OCI-M1 (cell line): ENCODE measurements at regions not wholly inside any gene's neighbourhood (a gene's known extent, or its start where the extent isn't known, plus 50 kb on each side); places are given as distances from the start of the nearest gene placed in this dataset.
A peak's percentile ranks its signal among the peaks of the same experiment; 100 is the strongest.

Experiments used
- DNase-seq: peaks from one replicate; lab custom pipeline; 2025; lab: John Stamatoyannopoulos, UW

DNA sequence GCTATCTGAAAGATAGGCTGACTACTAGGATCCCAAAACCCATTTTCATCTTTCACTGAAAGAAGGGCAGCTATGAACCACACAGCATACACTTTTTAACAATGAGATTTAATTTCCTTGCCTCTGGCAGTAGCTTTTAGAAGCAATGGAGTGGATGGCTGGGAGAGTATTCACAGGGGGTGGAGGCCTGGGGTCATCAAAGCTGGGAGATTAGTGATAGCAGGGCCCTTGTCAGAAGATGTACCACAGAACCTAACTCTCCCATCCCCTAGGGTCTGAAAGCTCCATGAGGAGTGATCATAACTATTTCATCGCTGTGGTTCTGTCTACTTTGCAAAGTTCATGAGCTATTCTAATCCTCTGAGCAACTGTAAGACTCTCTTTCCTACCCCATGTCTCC lies 332.2 kb downstream of the PRELID2 start:
- DNase-seq: no peak

DNA sequence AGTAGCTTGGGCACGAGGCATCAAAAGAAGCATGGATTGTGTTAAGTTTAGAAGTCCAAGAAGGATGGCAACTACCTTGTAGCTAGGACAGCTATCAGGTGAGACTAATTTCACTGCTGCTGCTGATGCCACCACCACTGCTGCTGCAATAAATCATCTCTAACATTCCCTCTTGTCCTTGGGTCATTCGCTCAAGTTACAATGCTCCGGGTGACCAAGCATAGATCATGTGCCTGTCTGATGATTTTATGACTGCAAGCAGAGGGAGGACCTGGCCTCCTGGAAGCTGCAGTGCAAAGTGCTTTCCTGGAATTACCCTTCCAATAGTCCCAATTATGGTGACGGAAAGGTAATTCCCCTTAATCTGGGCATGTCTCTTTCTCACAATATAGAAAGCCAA lies 334.4 kb downstream of the PRELID2 start:
- no peak for DNase-seq

DNA sequence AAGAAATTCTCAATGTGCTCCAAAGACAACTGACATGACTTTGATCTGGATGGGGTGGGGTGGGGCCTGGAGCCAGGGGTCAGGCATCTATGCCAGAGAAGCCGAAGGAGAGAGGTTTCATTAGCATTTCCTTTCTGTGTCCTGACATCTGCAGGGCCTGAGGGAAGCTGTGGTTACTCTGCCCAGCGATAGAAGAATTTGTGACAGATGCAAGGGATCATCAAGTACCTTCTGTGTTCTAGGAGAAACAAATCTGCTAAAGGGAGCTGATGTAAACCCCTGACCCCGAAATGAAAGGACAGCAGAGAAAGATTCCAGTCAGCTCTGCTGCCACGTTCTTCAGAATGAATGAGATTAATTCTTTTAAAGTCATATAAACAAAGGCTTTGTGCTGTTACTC lies 335.7 kb downstream of the PRELID2 start:
- no peak for DNase-seq

DNA sequence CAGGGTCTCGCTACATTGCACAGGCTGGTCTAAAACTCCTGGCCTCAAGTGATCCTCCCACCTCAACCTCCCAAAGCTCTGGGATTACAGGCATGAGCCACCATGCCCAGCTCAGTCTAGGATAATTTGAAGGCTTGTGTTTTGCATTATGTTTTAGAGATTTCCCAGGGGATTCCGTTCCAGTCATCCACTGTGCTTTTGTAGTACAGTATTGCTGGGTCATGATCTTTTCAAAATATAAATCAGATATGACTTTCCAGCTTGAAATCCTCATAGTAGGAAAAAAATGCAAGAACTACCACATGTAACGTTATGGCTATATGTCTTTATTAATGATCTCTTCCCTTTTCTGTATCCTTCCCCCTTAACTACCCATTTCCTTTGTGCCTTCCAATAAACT lies 338.1 kb downstream of the PRELID2 start:
- no peak for DNase-seq

DNA sequence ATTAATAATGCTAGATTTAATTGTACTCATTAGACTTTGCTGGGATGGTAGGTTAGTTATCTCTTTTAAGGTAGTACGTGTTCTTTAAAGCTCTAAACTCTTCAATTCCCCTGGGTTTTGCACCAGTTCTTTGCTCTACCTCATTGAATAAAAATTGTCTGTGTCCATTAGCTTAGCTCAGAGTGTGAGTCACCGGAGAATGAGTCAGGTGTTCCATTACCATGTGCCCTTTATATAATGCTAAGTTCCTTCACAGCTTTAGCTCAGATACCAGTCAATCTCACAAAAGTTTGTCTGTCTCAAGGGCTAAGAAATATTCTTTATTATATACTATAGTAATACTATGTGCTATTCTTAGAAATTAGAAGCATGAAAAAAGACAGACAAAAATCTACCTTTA lies 339.4 kb downstream of the PRELID2 start:
- peak; percentile 57 for DNase-seq

DNA sequence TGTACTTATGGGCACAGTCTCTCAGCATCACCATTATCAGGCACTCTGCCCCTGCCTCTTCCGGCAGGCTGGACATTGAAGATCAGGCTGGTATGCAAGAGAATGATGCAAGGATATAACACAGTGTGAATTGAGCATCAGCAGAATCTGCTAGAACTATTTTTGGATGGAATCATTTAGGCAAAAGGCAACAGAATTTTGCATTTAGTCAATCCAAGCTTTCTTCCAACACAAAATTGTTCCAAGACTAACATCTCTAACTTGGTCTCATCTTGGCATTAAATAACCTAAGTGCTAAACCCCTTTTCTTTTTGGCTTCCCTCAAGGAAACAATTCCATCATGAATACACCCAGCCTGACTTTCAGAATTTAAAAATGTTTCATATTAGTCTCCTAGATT lies 339.9 kb downstream of the PRELID2 start:
- DNase-seq: no peak

DNA sequence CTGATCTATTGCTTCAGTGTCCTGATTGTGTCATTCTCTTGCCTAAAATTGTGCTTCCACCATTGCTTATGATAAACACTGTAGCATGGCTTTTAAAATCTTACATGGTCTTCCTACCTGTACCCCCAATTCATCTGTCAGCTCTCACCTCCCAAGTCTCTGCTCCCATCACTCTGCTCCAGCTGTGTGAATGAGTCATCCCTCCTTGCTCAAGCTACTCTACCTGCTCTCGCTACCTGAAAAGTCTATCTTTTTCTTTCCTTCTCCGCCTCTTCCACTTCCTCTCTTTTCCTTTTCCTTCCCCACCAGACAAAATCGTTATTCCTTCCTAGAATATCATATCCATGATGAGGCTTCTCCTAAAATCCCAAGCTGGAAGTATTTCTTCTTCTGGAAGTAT lies 341.7 kb downstream of the PRELID2 start:
- DNase-seq: no peak

DNA sequence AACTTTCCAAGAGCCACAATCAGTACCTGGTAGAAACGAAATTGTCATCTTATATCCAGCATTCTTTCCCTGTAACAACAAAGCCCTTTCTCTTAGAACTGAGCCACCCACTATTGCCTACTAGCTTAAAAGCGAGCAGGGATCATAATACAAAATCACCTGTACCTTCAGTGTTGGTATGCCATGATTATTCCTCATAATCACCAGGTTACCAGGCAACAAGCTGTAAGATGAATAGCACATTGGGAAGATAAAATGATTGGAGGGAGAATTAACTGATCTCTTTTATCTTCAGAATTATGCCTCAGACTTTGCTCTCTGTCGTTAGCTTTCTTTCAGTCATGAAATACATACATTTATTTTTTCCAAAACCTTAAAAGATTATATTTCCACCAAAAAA lies 345.6 kb downstream of the PRELID2 start:
- no peak for DNase-seq

DNA sequence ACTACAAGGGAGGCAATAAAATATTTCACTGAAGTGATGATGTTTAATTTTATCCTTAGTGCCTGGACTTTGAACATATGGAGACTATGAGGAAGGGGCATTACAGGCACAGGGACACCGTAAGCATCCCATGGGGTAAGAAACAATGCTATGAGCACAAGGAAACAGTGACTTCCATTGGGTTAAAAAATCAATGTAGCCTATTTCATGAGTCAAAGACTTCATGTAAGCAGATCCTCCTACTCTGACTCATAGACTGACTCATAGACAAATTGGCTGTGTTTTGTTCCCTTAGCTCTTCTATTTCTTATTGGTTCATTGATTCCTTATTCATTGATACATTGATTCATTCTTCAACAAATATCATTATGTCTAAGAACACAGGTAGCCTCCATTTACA lies 351.0 kb downstream of the PRELID2 start:
- DNase-seq: no peak

DNA sequence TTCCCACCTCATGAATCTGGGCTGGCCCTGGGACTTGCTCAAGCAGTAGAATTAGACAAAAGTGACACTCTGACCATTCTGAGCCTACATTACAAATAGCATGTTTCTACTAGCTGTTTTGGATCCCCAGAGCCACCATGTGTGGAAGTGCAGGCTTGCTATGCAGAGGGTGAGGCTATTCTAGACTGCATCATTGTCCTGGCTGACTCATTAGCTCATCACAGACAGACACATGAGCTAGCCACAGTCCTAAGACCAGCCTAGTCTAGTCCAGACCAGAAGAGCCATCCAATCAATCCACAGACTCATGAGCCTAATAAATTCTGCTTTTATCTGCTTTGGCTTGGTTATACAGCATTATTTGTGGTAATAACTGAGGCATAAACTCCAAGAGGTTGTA lies 351.9 kb downstream of the PRELID2 start:
- no peak for DNase-seq

DNA sequence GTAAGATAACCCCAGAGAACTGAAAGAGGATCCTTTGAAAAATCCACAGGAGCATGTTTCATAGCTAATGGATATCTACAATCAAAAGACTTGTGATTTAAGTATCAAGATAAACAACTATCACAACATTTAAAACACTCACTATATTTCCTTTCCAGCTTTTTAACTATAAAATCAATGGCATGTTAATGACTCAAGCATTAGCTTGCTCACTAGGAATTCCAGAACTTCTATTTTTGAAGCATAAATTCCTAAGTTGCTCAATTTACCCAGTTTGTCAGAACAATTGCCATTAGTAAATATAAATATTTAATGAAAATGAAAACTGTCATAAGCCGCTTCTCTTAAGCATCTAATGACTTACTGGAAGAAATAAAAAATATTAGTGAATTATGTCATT lies 355.3 kb downstream of the PRELID2 start:
- DNase-seq: no peak

DNA sequence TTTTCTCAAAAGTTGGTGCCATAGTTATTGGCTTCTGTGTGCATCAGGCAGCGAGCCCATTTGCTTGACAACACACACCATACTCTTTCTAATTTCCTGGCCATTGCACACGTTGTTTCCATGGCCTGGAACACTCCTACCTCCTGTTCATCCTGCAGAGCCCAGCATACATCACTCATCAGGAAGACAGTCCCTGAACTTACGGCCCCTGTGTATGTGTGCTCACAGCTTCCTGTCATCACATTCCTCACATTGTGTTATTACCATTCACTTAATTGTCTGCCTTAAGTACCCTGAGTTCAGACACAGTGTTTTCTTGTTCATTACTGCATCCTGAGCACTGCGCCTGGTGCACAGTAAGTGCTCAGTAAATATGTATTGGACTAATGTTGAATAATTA lies 355.9 kb downstream of the PRELID2 start:
- DNase-seq: no peak

DNA sequence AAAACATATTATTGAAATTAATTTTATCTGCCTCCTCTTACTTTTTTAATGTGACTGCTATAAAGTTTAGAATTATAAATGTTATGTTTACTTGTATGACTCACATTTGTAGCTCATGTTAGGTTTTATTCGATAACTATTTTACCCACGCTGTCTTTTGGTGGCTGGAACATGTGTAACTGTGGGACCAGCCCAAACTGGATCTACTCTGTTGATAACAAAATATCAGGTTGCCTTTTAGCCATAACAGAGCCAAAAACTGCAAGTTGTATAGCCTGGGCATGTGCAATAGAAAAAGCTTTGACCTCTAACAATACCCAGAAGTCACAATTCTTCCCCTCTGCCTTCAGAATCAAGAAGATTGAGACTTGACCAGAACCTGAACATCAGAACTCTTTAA lies 356.5 kb downstream of the PRELID2 start:
- no peak for DNase-seq

DNA sequence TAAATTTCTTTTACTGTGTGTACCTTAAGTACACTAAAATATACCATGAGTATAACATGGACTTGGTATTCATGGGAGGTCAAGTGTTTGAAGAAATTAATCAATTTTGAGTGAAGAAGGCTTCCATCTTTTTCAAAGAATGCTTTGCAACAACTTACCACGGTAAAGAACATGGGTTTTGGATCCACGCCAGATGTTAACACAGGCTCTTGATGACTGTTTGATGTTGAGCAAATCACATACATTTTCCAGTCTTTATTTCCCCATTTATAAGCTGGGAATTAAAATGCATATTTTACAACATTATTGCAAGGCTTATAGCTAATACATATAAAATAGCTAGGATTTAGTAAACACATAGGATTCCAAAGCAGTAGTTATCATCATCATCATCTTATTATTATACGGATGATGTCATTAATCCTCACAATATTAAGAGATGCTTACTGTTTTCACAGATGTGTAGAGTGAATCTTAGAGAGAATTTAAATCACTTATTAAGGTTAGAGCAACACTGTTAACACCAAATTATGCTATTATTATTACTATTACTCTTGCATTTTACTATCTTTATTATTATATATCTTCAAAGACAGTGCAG lies 362.0 kb downstream of the PRELID2 start:
- peak; percentile 44 for DNase-seq

DNA sequence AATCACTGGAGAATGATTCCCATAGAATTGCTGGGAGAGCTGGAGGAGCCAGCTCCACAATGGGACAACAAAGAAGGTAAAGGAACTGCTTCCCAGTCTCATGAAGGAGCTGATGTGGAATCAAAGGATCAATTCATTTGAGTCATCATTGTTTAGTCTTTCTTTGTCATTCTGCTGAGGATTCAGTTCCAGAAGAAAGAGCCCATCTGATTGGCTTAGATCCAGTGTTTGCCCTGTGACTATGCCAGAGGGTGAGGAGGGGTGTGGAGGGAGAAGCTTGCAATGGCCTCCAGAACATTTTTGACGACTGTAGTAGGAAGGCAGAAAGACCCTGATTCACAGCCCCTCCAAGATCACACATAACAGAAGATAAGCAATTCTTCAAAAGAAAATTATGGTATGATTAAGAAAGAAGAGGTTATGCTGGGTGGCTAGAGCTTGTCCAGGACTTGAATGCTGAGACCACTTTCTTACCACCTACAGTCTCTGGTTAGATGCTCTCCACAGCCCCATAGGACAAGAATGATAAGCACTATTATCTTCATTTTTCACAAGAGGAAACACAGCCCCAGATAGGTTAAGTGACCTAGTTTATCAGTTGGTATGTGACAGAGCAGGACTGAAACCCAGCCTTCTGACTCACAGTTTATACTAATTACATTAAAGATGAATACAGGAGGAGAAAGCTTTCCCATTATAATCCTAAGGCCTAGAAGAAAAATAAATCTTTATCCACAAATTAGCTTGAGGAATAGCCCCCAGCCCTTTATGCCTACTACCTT lies 363.1 kb downstream of the PRELID2 start:
- peak; percentile 74 for DNase-seq

DNA sequence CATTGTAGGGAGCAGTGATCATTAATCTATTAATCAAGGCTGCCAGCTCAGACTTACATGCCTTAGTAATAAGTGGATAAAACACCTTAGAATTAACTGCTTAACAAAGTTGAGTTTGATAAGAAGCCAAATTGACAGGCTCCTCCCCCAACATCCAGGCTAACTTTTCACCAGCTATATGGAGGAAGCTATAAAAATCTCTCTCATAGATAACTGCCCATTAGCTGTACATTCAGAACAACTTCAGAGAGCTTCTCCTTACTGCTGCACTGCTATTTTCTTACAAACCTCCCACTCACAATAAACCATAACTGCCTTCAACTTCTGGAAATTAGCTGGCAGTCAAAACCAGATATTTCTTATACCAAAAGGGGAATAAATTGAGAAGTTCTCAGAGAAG lies 364.1 kb downstream of the PRELID2 start:
- peak; percentile 75 for DNase-seq

DNA sequence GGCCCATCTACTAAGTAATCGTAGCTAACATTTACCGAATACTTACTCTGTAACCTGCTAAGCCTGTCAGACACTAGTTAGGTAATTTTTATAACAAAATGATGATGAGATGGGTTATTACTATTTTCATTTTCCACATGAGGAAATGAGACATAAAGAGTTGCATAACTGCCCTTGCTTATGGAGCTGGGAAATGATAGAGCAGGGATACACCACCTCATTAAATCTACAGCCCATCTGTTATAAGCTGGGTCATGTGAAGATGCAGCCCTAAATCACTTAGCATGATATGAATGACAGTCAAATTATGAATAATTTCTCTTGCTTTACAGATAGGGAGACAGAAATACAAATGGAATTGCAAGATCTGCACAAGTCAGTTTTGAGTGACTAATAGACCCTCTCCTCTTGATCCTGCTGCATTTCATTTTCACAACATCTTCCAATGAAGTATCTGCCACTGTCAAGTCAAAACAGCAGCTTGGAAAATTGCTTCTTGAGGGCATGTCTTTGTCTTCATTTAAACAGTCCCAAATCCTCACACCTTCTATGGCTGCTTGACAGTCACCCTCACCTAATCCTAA lies 364.7 kb downstream of the PRELID2 start:
- DNase-seq: no peak

DNA sequence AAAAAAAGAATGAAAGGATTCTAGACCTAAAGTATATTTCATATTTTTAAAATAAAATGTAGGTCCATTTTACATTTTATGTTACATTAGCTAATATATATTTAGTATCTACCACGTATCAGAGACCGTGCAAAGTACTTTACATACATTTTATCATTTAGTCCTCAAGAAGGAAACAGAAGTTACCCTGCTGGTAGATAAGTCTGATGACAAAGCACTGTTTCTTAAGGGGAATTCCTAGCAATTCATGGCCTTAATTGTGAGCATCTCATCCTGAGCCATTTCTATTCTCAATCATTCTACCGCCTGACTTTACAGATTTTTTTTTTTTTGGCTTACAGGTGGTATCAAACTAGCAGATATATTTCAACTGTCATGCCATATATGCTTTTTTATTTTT lies 367.7 kb downstream of the PRELID2 start:
- peak; percentile 50 for DNase-seq

DNA sequence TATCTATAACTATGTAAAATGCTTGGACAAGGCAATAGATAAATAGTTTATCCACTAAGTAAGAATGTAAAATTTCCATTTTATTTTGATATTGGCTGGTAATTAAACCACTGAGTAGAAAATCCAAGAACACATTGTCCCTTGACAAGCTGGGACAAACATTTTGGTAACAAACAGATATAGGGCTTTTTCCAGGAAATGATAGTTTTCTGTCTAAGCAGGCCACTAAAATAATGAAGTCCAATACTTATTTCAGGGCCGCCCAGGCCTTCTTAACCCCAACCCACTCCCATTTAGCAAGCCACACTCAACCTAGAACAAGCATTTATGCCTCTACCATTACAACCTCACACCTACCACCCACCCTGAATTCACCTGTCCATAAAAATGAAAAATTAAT lies 368.6 kb downstream of the PRELID2 start:
- no peak for DNase-seq

DNA sequence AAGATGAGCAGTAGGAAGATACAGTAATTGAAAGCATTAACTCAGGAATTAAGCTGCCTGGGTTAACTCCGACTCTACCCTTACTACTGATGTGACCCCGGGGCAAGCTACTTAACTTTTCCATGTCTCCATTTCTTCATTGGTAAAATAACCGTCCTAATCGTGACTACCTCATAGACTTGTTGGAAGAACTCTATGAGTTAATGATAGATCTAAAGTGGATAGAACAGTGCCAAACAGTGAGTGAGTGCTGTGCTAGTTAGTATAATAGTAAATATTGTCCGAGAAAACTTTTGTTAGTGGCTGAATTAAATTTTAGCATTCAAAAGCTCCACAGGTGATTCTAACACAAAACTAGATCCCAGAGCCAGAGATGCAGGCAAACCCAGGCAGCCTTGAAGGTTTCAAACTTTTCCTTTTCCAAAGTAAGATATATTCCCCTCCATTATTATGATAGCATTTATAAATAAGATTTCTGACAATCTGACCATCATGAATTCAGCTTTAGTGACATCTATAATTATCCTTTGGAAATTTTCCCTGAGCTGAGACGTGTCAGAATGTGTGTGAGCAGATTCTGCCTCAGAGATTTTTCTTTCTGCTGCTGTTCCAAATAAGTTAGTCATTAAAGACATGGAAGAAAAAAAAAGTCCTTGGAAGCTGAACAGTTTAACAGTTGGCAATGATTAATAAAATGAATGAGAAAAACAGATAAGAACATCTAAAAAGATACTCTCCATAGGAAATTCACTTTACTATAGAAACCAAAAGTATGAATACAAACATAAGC lies 369.5 kb downstream of the PRELID2 start:
- DNase-seq: no peak

DNA sequence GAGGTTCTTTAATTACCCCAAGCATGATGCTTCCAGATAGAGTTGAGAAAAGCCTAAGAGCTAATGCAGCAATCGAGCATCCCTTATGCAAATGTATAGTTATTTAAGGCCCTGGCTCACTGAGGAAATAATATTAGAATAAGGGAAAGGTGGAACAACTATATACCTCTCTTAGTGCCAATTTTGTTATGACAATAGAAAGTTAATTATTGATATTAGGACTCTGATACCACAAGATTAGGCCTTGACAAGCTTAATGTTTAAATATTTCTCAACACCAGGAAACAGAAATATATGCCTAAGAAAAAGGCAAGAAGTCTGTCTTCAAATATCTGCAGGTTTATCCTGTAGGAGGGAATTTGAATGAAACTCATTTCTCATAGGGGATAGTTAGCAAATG lies 371.0 kb downstream of the PRELID2 start:
- no peak for DNase-seq

DNA sequence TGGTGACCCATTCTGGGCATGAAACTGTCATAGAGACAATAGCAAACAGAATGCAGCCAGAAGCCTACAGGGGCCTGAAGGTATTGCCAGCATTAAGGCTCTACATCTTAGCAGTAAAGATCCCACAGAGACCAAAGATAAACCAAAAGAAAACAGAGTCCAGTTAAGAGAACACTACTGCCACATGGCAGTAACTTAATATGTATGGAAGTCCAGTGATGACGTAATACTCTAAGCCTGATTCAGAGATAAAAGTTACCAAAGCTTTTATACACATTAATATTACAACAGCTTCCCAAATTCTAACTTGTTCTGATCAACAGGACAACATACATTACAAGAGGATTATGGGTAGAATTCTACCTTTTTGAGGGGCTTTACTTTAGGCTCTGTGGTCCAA lies 371.5 kb downstream of the PRELID2 start:
- DNase-seq: peak; percentile 46

DNA sequence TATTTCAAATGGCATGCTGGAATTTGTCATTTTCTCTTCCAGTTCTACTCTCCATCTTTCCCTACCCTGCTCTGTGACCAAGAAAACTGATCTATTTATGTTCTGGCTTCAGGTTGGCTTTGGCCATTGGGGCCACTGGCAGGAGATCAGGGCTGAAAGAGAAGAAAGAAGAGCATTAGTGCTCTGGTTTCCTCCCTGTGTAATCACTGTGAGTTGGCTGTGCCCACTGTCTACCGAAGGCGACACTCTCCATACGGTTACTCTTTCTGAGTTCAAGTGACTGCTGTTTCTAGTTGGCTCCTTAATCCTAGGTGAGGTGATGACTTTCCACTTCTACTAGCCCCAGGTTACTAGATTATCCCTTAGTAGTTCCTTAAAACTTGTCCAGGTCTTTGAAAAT lies 372.6 kb downstream of the PRELID2 start:
- no peak for DNase-seq
